GM18519 (cell line): ENCODE measurements at regions not wholly inside any gene's neighbourhood (a gene's known extent, or its start where the extent isn't known, plus 50 kb on each side); places are given as distances from the start of the nearest gene placed in this dataset.
"Not testable (repeated sequence)": the region's sequence is repeated elsewhere in the genome, so short reads cannot be mapped to it uniquely, and the experiment has no call there.

ENCODE experiments used
- ATAC-seq: cut with Tn5 transposase; IDR thresholded peaks from one replicate; pipeline ENCODE4 v1.9.1; 2021; ENCODE audit warnings: mild to moderate bottlenecking, moderate library complexity; ENCODE audit not compliant: unreplicated experiment, low FRiP score

GRCh38 chr7:65071854-65072431, 65.5 kb upstream of the ERV3-1 start:
- not testable (repeated sequence) for ATAC-seq

GRCh38 chr7:65069476-65069875, 63.0 kb upstream of the ERV3-1 start:
- not testable (repeated sequence) for ATAC-seq

GRCh38 chr7:65062566-65062965, 56.1 kb upstream of the ERV3-1 start:
- ATAC-seq: not testable (repeated sequence)

GRCh38 chr7:65059247-65059646, 52.8 kb upstream of the ERV3-1 start:
- not testable (repeated sequence) for ATAC-seq
